HG02970 (cell line): ENCODE measurements at regions not wholly inside any gene's neighbourhood (a gene's known extent, or its start where the extent isn't known, plus 50 kb on each side); places are given as distances from the start of the nearest gene placed in this dataset.

ENCODE experiments used
- ATAC-seq: cut with Tn5 transposase; IDR thresholded peaks from one replicate; pipeline ENCODE4 v1.9.1; 2021; ENCODE audit warnings: mild to moderate bottlenecking, moderate library complexity, moderate number of reproducible peaks; ENCODE audit not compliant: unreplicated experiment, low FRiP score

DNA sequence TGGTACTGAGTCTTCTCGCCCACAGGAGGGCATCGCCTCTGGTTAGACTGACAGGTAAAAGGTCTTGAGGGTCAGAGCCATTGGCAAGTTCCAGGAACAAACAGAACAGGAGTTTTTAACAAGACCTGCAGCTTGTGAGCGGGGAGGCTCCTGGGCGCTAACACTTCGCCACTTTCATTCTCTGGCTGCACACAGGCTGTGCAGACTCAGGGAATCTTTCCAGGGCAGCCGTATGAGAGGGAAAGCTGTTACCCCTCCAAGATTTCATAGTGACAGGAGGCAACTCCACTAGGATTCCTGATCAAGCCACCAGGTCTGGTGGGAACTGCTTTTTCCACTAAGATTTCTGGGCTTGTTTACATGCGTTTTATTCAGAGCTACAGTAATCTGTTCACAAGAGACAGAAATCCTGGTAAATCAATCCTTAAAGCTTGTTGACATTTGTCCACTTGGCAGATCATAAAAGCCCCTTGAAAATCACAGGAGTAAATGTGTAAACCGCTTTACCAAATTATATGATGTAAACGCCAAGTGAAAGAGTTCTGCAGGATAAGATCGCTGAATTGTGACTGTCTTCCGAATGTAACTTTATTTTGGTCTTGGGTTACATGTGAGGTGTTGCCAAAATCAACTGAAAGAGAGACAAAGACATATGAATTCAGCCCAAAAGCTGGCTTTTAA lies 190.6 kb downstream of the MZT1 start:
- ATAC-seq: no peak

DNA sequence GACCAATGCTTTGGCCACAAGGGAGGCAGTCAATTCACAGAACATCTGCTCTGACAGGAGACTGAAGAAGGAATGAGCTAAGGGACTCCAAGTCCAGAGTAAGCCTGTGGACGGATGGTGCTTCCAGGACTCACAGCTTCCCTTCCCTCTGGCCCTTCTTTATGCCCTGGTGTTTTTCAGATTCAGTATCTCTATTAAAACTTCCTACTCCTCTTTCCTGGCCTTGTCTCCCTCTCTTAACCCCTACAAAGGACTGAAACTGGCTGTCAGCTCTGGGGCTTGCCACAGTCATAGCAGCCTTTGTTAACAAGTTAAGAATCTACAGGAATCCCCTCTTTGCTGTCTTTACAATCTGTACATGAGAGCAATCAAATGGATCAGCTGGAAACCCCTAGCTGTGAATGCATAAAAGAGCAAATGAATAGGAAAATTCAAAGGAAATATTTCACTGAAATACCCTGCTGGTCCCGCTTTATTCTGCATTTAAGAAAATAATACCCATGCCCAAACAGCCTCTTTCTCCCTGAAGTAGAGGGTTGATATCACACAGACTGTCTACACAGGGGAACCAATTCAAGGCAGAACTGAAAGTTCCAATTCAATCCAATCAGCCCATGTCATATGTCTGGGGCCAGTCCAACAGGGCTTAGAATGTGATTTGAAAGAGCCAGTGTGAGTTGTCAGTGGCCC lies 192.3 kb downstream of the MZT1 start:
- ATAC-seq: no peak

DNA sequence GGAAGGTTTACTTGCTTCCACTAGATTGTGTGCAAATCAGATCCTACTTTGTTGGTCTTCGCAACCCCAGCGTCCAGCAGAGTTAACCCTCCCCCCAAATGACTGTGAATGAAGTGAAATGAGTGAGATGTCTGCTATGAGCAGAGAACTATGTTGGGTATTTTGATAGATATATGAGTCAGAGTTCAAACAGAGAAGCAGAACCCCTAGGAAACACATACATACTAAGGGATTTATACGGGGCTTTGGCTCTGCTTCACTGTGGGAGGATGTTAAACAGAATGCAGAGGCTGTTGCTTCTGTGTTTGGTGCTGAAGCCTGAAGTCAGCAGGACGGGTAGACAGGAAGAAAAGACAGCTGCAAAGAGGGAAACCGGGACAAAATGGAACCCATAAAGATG lies 197.0 kb downstream of the MZT1 start:
- ATAC-seq: no peak

DNA sequence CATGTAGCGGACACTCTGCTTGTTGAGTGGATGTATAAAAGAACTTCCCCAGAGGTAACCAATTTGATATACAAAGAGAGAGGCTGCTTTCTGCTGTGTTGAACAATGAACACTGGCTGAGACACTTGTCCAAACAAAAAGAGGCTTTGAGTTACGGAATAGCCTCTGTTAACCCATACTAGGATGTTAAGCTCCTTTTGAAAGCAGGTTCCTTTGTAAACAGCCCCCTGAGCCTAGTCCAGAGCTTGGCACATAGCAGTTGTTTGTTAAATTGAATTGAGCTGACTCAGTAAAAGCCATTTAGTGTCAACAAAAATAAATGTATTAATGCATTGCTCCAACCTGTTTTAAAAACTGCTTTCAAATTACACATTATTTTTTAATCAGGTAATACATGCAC lies 200.1 kb downstream of the MZT1 start:
- no peak for ATAC-seq

DNA sequence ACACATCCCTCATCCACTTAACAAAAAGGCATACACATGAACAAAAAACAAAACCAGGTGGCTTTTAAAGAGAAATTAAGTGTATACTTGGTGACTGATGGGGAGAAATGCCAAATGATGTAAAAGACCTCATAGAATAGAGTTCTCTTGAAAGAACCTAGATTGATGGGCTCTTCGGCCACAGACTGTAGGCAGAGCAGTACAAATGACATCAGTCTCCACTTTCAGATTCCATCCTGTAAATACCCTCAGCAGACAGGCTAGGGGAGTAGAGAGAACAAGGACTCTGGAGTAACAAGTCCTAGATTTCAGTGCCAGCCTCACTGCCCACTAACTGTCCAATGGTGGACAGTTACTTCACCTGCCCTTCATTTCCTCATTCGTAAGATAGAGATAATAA lies 203.8 kb downstream of the MZT1 start:
- ATAC-seq: no peak

DNA sequence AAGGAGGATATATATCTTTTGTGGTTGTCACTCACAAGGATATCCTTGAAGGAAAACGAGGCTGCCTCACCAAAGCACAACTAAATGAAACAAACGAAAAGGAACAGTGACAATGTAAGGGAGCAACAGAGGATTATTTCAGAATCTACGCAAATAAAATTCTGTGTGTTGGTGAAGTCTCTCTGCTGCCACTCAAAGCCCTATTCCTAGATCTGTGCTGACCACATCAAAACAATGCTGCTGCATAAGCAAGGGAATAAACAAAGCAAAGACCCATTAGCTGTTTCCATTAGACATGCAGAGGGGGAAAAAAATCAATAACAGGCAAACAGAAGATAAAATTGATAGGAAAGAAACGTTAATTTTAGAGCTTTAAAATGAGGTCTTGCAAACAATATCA lies 204.4 kb downstream of the MZT1 start:
- no peak for ATAC-seq

DNA sequence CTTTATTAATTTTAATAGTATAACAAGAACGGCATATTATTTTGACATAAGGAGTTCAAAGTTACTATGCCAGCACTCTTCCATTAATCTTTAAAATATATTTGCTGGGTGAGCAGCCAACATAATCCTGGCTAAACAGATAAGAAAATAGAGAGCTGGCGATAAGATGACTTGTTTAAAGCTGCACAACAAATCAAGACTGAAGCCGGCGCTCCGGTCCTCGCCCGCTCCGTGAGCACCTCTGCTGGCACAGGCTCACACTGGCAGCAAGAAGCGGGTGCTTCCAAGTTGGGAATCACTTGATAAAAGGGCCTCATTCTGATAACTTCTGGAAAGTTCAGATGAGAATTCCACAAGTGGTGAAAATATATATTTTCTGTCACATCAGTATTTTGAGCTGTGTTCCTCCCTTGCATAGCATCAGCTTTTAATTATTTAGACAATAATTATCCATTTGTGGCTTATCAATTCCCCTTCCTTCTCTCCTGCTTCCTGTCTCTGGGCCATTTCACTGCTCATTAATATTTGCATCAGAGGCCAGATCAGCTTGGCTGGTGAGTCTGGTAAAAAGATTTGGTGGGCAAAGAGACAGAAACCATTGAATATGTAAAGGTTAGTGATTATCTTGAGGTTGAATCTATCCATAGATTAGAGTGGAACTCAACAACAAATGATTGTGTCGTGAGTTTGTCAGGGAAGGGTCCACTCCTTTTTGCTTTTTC lies 205.3 kb downstream of the MZT1 start:
- ATAC-seq: no peak

DNA sequence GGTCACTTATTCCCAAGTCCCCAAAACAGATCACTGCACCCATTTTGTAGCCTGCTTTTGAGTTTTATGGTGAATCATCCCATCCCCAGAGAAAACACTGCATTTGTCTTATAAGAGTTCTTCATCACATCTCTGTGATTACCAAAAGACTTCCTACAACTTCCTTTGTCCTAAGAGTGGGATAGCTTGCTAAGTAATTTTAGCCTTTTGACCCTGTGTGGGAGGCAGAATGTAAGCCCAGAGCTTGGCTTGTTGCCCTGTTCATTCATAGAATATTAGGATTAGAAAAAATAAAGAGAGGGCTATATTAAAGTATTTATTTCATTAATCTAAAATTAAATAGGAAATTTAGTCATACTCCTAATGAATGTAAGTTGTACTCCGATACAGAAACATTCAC lies 213.3 kb downstream of the MZT1 start:
- ATAC-seq: no peak

DNA sequence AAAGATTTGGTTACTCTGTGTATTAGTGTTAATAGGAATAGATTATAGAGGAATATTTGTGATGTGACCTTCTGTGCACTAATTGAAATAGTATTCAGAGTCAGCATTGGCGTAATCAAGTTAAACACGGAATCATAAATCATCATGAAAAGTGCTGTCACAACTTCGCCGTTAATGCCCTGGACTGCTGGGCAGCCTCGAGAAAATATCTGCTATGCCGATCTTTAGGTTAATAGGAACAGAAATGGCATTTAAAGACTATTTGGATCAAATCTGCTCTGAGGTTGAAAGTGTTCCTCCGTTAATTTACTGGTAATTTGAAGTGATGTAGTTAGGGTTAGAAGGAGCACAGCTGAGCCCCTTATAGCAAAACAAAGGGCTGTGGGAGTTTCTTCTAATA lies 219.0 kb downstream of the MZT1 start:
- no peak for ATAC-seq

DNA sequence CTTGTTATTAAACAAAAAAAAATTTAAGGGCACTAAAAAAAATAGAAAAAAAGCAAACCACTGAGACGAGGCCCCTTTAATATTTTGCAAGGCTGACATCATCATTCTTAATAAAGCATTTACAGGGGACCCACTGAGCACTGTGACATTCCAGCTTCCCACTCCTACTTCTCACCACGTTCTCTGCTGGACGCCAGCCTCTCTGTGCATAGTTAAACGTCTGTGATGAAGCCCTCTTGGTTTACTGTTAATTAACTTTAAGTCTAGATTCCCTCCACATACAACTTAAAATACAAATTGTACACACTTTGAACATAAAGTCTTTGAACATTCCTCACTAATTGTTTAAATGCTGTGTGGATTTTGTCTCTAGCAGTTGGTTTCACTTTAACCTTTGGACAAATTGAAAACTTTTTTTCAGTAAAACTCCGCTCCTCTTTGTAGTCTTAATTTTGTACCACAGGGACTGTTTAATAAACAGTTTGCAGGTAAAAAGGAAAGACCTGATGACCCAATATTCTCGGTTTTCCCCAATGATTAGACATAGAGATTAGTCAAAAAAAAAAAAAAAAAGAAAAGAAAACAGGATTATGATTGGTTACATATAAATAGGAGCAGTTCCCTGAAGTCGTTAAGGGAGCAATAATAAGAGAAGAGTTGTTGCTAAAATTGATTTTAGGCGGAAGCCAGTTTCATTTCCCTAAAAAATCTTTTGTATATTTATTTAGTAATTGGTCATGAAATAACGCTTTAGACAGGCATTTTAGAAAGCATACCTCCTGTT lies 219.8 kb downstream of the MZT1 start:
- no peak for ATAC-seq

DNA sequence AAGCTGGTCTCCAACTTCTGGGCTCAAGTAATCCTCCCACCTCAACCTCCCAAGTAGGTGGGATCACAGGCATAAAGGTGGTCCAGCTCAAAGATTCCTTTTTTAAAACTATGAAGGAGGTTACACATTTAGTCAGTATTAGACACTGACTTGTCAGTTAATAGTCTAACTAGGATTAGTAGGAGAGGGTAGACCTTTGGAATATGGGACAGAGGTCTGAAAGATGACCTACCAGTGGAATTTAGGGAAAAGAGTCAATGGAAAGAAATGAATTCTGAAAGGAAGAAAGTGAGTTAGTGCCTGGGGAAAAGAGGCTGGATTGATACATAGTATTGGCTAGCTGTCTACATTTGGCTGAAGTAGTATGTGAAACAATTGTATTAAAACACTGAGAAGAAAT lies 220.7 kb downstream of the MZT1 start:
- ATAC-seq: no peak

DNA sequence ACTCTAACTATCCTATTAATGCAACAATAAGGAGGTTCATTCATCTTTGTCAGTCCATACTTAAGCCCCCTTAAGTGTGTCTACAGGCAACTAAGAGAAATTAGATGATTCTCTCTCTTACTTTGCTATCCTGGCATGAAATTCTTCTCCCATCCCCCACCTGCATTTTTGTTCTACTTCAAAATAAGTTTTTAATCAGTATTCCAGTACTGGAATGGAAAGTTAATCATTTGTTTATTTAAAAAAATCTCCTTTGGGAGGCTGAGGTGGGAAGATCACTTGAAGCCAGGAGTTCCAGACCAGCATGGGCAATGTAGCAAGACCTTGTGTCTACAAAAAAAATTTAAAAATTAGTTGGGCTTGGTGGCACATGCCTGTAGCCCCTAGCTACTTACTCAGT lies 222.1 kb downstream of the MZT1 start:
- no peak for ATAC-seq

DNA sequence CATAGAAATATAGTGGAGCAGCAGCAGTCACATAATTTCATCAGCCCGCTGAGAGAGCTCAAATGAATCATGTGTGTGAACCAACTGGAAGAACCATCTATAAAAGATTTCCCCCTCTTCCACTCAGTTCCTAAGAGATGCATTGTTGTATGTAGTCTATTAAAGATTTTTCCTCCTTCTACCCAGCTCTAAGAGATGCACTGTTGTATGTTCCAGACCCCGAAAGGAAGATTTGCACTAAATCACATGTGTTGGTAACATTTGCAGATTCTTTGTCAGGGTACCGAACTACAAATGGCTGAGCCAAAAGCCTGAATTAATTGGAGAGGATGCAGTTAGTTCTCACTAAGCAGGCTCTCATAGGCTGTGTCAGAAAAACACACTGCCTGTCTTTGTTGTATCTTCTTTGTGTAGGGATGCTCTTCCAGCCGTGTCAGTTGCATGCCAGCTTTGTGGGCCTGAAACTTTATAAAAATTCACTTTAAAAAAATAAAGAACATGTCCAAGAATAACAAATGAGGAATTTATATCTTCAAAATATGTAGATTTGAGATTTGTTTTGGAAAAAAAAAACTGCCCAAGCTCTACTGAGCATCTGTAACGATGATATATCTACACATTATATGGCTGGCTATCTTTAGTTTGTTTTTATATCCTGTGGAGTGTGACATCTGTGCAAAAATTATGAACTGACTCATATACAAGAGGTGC lies 223.1 kb downstream of the MZT1 start:
- ATAC-seq: no peak

DNA sequence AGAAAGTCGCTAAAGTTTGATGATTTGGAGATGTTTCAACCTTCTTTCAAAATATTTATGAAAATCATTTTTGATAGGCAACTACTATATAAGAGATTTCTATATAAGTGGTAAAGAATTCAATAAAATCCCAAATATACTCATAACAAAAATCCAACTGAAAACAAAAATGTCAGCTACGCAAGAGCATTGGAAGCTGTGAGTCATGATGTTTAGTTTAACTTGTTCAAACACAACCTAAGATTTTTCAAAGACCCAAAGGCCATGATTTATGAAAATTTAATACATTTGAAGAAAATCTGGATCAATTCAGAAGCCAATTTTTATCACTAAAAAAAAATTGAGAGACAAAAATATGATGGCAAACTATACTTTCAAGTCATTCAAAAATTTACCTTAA lies 226.6 kb downstream of the MZT1 start:
- no peak for ATAC-seq

DNA sequence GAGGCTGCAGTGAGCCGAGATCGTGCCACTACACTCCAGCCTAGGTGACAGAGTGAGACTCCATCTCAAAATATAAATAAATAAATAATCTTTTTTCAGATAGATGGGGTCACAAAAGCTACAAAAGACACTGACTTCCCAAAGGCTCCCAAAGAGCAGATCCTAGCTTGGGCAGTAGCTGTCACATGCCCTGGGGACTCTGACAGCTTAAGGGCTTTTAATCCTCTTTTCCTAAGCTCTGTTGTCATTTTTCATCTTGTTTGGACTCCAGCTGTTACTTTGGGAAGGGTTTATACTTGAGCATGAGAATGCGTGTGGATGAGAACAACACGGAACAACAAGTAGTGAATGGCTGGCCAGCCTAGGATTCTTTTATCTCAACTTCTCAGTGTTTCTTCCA lies 231.7 kb downstream of the MZT1 start:
- ATAC-seq: no peak

DNA sequence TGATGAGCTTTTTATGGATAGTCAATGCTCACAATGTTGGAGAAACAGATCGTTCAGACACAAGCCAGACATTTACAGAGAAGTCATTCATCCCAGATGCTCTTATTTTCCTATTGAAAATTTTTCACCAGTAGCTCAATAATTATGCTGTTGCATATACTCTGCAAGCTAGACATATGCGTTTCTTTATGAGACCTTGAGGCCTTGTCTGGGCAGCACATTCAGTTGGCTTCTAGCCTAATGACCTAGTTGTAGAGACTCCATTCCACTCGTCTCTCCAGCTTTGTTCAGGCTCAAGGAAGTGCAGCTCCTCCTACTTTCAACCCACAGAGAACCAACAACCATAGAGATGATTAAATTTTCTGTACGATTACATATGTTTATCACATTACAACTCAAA lies 237.7 kb downstream of the MZT1 start:
- no peak for ATAC-seq

DNA sequence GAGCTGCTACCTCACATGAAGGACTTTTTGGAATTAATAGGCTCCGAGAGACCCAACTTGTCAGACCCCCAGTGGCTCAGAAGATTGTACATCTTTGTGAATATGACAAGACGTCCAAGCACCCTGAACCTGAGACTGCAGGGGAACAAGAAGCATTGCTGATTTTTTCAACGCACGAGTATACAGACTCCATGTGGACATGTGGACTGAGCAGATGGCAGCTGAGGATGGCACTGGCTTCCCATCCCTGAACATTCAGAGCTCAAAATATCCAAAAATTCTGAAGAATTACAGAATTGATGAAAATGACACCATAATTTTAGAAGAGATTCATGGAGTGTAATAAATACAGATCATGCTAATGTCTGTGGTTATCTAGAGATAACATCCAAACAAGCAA lies 254.1 kb downstream of the MZT1 start:
- no peak for ATAC-seq

DNA sequence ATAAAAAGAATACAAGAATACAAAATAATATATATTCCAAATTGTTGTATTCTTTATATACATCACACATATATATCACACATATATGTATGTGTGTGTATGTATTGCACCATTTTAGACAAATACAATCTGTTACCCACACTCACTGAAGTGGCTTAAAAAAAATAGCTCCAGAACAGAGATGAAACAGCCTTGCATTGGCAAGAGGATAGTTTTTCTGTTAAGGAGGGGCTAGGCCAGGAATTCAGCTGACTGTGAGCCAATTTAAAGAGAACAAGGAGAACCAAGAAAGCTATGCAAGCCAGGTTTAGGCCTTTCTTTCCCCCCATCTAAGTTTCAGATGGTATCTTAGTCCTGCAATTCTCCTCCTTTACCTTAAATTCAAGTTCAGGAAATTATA lies 257.5 kb downstream of the MZT1 start:
- no peak for ATAC-seq

DNA sequence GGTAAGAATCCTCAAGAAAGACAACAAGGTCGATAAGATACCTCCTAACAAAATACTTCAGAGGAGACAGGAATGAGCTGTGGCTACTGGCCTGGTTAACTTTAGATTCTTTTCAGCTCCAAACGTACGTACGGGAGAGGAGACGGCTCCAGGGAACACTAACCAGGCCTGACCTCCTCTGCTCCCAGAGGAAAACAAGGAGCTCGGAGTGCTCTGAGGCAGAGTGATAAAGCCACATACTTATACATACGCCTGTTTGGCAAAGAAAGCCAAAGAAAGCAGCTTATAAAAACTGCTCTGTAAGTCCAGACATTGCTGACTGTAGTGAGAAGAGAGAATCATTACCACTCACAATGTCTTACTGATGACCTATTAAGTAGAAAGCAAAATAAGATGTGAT lies 263.9 kb downstream of the MZT1 start:
- no peak for ATAC-seq

DNA sequence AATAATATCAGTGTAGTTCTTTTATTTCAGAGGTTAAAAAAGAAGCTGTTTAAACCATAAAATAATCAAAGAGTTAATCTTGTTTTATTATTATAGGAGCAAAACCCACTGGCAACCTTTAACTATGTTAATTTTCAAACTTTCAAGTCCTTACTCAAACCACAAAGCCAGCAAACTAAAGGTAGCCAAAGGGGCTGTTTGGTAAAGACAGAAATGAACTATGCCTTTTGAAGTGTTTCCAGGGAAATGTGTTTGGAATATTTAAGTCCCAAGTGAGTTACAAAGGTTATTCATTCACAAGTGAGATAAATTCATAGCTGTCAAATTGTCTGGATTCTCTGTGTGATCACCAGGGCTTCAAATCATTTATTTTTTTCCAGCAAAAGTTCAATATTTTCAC lies 264.7 kb downstream of the MZT1 start:
- ATAC-seq: no peak

DNA sequence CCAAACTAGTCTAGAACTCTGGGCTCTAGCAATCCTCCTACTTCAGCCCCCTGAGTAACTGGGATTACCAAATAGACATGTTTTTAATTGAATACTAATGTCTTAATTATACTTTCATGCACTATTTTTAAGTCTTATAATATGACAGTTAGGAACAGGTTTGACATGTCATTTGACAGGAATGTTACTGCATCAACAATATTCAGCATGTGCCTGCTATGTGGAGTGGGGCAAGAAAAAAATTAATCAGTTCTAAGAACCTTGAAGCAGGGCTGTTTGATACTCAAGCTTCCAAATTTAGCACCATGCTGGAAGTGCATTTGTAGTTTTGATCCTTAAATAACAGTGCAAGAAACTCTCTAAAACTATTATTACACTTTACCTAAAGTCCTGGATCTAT lies 265.3 kb downstream of the MZT1 start:
- ATAC-seq: no peak
